Psoas muscle (tissue), 7 donors: ENCODE measurements at regions not wholly inside any gene's neighbourhood (a gene's known extent, or its start where the extent isn't known, plus 50 kb on each side); places are given as distances from the start of the nearest gene placed in this dataset.

Experiments
- ATAC-seq, 4 donors: fragments of 200-7000 bp; cut with Tn5 transposase; one replicate each; pipeline ENCODE4 v1.9.1; 2020; ENCODE audit warnings: moderate library complexity in 3 of 4, mild to moderate bottlenecking in 2 of 4
- DNase-seq, 2 donors: peaks; one replicate each; pipeline ENCODE4 v3.0.0-alpha.2; 2020
- H3K27ac ChIP-seq: fragments of 200-600 bp; one replicate; pipeline ENCODE4 v1.8.0; 2022
- H3K27me3 ChIP-seq, 3 donors: fragments of 200-600 bp in 1 of 3; one replicate each; pipeline versions ENCODE4 v1.6.1 to v1.8.0; 2013 to 2022; ENCODE audit warnings: low read length in 2 of 3, mild to moderate bottlenecking in 2 of 3, moderate library complexity in 1 of 3; ENCODE audit not compliant: insufficient read depth in 3 of 3
- H3K36me3 ChIP-seq, 2 donors: fragments of 200-600 bp in 1 of 2; one replicate each; pipeline versions ENCODE4 v1.6.1 to v1.8.0; 2013 to 2022; ENCODE audit warnings: low read depth in 1 of 2, mild to moderate bottlenecking in 1 of 2, moderate library complexity in 1 of 2; ENCODE audit not compliant: insufficient read depth in 1 of 2
- H3K4me1 ChIP-seq: fragments of 200-600 bp; one replicate; pipeline ENCODE4 v1.8.0; 2022
- H3K4me3 ChIP-seq: fragments of 200-600 bp; one replicate; pipeline ENCODE4 v1.8.0; 2022; ENCODE audit warnings: mild to moderate bottlenecking
- H3K9me3 ChIP-seq: fragments of 200-600 bp; one replicate; pipeline ENCODE4 v1.8.0; 2022
- WGBS, 3 donors: extraction: QIAGEN DNeasy Blood & Tissue Kit; methylation state at CpG; one replicate each; pipeline versions ENCODE4 v1.1.6 to v1.1.7; 2013; 5-methylcytosine and 5-hydroxymethylcytosine counted together
- intact Hi-C, 2 donors: fragments of 100-400 bp; cut with DNase I; formaldehyde crosslinking; loops; one replicate each; pipeline versions ENCODE4 v1.11.0 to v1.14.2; 2022
- TF ChIP-seq, protein P1 (sequence below): fragments of 200-600 bp; IDR thresholded peaks from one replicate; pipeline ENCODE4 v1.8.0; 2022; ENCODE audit warnings: antibody characterized with exemption
- donor health status: healthy with polysubstance abuse.
- donor health status: DM: no; HTN: no; CAD: no; lungs with moderate emphysema.
- donor health status: Bipolar disorder and iron deficiency.
- donor health status: healthy.
- donor health status: DM: yes; HTN: yes; CAD: no.
- donor health status: DM: no; HTN: no; CAD: no.
- donor health status: DM: yes; HTN: yes; CAD: no.

DNA sequence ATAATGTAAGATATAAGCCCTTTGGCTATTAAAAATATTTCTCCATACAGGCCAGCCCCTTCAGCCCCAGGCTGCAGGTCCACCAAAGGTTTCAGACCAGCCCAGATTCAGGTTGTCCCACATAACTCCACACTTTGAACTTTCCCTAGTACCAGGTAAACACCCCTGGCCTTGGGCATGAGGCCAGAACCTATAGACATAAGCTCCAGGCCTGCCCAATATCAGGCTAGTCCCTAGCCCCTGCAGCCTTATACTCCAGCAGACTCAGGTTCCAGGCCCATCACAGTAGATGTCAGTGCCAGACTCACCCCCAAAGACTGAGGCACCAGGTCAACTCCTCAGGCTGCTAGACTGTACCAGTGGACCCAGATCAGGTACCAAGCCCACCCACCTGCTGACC, 178.5 kb upstream of the DAAM1 start:
- Histone ChIP-seq H3K36me3 (no peaks in the 10 kb centered on the region), H3K4me1 (no peaks in the 10 kb centered on the region), H3K9me3 (peaks cover 13% of the 10 kb centered on the region), H3K27ac (no peak overlapping the region), H3K4me3 (no peak overlapping the region), H3K27me3 (no peaks in the 10 kb centered on the region)
- no peak for DNase-seq
- TF ChIP-seq, protein P1, sequence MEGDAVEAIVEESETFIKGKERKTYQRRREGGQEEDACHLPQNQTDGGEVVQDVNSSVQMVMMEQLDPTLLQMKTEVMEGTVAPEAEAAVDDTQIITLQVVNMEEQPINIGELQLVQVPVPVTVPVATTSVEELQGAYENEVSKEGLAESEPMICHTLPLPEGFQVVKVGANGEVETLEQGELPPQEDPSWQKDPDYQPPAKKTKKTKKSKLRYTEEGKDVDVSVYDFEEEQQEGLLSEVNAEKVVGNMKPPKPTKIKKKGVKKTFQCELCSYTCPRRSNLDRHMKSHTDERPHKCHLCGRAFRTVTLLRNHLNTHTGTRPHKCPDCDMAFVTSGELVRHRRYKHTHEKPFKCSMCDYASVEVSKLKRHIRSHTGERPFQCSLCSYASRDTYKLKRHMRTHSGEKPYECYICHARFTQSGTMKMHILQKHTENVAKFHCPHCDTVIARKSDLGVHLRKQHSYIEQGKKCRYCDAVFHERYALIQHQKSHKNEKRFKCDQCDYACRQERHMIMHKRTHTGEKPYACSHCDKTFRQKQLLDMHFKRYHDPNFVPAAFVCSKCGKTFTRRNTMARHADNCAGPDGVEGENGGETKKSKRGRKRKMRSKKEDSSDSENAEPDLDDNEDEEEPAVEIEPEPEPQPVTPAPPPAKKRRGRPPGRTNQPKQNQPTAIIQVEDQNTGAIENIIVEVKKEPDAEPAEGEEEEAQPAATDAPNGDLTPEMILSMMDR: no peak
- no peak for ATAC-seq
- intact Hi-C loops: no loop called here

DNA sequence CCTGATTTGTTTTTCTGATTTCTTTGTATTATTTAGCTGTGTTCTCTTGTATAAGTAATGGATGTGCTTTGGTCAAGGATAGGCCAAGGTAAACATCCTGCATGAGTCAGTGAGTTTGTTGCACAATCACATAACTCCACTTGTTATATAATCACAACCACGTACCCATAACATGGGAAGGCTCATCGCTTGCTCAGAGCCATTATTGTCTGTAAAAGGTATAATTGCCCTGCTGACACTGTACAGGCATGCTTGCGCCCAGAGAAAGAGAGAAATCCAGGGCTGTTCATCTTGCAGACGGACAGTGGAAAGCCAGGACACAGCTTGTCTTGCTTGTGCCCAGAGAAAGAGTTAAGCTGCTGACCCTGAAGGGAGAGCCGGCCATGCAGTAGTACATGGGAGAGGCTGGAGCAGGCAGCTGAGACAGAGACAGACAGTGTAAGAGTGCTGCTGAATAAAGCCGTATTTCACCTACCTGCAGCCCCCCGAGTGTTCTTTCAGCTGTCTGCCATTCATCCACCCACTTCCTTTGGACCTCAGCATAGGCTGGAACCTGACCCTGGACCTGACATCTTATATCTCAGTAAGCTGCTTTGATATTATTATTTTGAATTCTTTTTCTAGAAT, 174.7 kb upstream of the DAAM1 start:
- TF ChIP-seq, protein P1: no peak
- Histone ChIP-seq H3K27me3 (no peaks in the 10 kb centered on the region), H3K36me3 (no peaks in the 10 kb centered on the region), H3K27ac (no peak overlapping the region), H3K9me3 (peaks cover 13% of the 10 kb centered on the region), H3K4me1 (no peaks in the 10 kb centered on the region), H3K4me3 (no peak overlapping the region)
- intact Hi-C loops: no loop called here
- ATAC-seq (no peak), DNase-seq (no peak)
- WGBS, 3 donors: 87 to 91% (median 91%) methylated on average over 7 of the region's 7 CpGs

DNA sequence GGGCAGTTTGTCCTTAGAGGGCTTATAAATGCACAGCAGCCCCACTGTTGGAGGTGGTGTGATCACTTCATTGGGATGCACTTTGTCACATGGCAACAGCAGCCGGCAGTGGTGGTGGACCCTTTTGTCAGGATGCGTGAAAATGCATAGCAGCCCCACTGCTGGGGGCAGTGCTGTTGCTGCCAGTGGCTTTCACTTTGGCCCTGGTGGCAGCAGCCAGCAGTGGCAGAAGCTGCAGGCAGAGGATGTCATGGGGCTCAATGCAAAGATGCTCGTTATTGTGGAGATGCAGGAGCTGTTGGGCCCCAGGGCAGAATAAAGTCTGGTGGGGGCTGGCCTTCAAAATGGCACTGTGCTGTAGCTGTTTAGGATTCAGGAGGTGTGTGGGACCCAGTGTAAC, 173.0 kb upstream of the DAAM1 start:
- Histone ChIP-seq H3K27me3 (no peaks in the 10 kb centered on the region), H3K27ac (no peak overlapping the region), H3K4me3 (no peak overlapping the region), H3K36me3 (no peaks in the 10 kb centered on the region), H3K4me1 (no peaks in the 10 kb centered on the region), H3K9me3 (peaks cover 13% of the 10 kb centered on the region)
- intact Hi-C loops: no loop called here
- ATAC-seq (no peak), DNase-seq (no peak)
- 72 to 79% (median 76%) methylated on average over 3 of the region's 3 CpGs for WGBS, 3 donors
- TF ChIP-seq, protein P1: no peak

DNA sequence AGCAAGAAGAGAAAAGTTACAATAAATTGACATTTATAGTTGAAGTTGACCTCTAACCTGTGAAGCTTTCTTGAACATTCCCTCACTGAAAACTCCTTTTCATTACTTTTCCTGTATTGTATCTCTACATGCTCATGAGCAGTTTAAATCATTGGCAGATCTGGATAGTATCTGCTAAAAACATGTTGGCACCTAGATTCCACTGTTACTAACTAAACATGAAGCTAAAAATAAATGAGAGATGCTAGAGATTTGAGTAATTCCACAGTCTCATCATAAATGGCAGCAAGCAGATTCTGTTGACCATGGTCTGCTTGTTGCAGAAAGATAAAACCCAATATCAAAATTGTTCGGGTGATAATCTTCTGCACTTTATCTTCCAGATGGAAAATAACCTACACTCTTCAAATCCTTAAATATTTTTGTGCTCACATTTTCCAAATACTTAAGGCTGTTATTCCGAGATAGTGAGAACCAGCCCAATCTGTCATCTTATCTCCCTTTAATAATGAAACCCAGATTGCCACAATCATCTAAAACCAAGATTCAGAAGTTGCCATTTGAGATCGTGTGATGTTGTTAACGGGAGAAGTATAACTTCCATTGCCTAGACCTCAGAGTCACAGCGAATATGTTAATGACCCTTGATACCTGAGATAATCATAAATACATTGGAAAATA, 171.0 kb upstream of the DAAM1 start:
- Histone ChIP-seq H3K27me3 (no peaks in the 10 kb centered on the region), H3K4me1 (no peaks in the 10 kb centered on the region), H3K36me3 (no peaks in the 10 kb centered on the region), H3K9me3 (peaks cover 3% of the 10 kb centered on the region), H3K4me3 (no peak overlapping the region), H3K27ac (no peak overlapping the region)
- intact Hi-C loops: no loop called here
- ATAC-seq (no peak), DNase-seq (no peak)
- TF ChIP-seq, protein P1: no peak
- WGBS, 3 donors: 75 to 86% (median 79%) methylated on average over 5 of the region's 5 CpGs

DNA sequence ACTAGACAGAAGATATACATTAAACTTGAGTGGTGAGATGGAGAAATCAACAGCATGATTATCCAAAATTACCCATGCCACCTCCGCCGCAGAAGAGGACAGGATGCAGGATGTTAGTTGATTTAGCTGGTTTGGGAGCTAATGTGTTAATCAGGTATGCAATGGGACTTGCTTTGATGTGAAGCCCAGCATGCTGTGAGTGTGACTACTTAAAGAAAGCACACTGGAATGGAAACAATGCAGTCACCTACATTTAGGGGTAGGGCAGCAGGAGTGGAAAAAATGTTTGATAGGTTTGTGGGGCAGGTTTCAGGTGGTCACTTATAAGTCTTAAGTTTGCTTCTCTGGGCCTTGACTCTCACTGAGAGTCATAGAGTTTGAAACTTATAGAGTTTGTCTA, 170.0 kb upstream of the DAAM1 start:
- DNase-seq (no peak), ATAC-seq (no peak)
- WGBS, 3 donors: 58 to 80% (median 65%) methylated on average over 2 of the region's 2 CpGs
- Histone ChIP-seq H3K9me3 (no peaks in the 10 kb centered on the region), H3K36me3 (no peaks in the 10 kb centered on the region), H3K27ac (no peak overlapping the region), H3K4me3 (no peak overlapping the region), H3K4me1 (no peaks in the 10 kb centered on the region), H3K27me3 (no peaks in the 10 kb centered on the region)
- intact Hi-C loops: no loop called here
- TF ChIP-seq, protein P1: no peak
